Esophagus muscularis mucosa (tissue), 4 donors: ENCODE measurements at regions not wholly inside any gene's neighbourhood (a gene's known extent, or its start where the extent isn't known, plus 50 kb on each side); places are given as distances from the start of the nearest gene placed in this dataset.

Experiments used
- DNase-seq: peaks from one replicate; pipeline ENCODE4 v3.0.0-alpha.2; 2017; ENCODE audit errors: extremely low spot score
- H3K27ac ChIP-seq, 4 donors: fragments of 200-600 bp; sonication (generic); replicated peaks in 1 of 4; 1 replicate in 3 of 4; 2 replicates in 1 of 4; pipeline ENCODE4 v1.5.1; 2016 to 2019; ENCODE audit warnings: mild to moderate bottlenecking in 1 of 4
- H3K27me3 ChIP-seq, 4 donors: fragments of 200-600 bp; sonication (generic); one replicate each; pipeline versions ENCODE4 v1.5.1 to v1.6.0; 2016 to 2019
- H3K36me3 ChIP-seq, 4 donors: fragments of 200-600 bp; sonication (generic); one replicate each; pipeline ENCODE4 v1.5.1; 2016 to 2019
- H3K4me1 ChIP-seq, 4 donors: fragments of 200-600 bp; sonication (generic); one replicate each; pipeline ENCODE4 v1.5.1; 2016 to 2019
- H3K4me3 ChIP-seq, 4 donors: fragments of 200-600 bp; sonication (generic); 1 replicate in 2 of 4; 2 replicates in 2 of 4; pipeline ENCODE4 v1.5.1; 2016 to 2019; ENCODE audit warnings: mild to moderate bottlenecking in 4 of 4, moderate library complexity in 1 of 4
- H3K9me3 ChIP-seq, 4 donors: fragments of 200-600 bp; sonication (generic); 1 replicate in 3 of 4; 2 replicates in 1 of 4; pipeline ENCODE4 v1.5.1; 2016 to 2019
- CTCF ChIP-seq, 3 experiments: fragments of 200-600 bp in 2 of 3; fragments of 450-650 bp in 1 of 3; sonication (generic) in 2 of 3; IDR thresholded peaks; one replicate each; pipeline ENCODE4 v1.5.1; 2017 to 2019; ENCODE audit warnings: antibody characterized with exemption in 3 of 3, mild to moderate bottlenecking in 2 of 3, moderate library complexity in 1 of 3
- EP300 ChIP-seq: sonication (generic); formaldehyde crosslinking; IDR thresholded peaks from one replicate; pipeline ENCODE4 v1.6.1; 2017; ENCODE audit warnings: antibody characterized with exemption
- POLR2A ChIP-seq: fragments of 450-650 bp; IDR thresholded peaks from one replicate; pipeline ENCODE4 v1.6.1; 2017; ENCODE audit warnings: antibody characterized with exemption, moderate library complexity, mild to moderate bottlenecking, low read depth
- POLR2AphosphoS5 ChIP-seq, 2 donors: sonication (generic); formaldehyde crosslinking; IDR thresholded peaks; one replicate each; pipeline ENCODE4 v1.6.1; 2017; ENCODE audit warnings: antibody characterized with exemption in 2 of 2
- WGBS: methylation state at CpG from one replicate; pipeline ENCODE4 v1.1.5; 2018; 5-methylcytosine and 5-hydroxymethylcytosine counted together
- intact Hi-C: fragments of 100-400 bp; cut with DNase I; formaldehyde crosslinking; loops from one replicate; pipeline ENCODE4 v1.15.1; 2023

- Histone ChIP-seq H3K9me3 (peaks cover 0 to 7% (median 0%) of the 10 kb centered on the region in 4 donors), H3K27me3 (peaks cover 0 to 23% (median 0%) of the 10 kb centered on the region in 4 donors), H3K36me3 (no peaks in the 10 kb centered on the region), H3K27ac (no peak overlapping the region), H3K4me3 (no peak overlapping the region), H3K4me1 (no peaks in the 10 kb centered on the region)
- DNase-seq: no peak
- TF ChIP-seq CTCF (IDR thresholded peaks at IDR 0.05): no peak
- TF ChIP-seq POLR2AphosphoS5 (IDR thresholded peaks at IDR 0.05): no peak
- no peak for TF ChIP-seq EP300
- no peak for TF ChIP-seq POLR2A
- WGBS: 80% methylated on average over 10 of the region's 11 CpGs
- intact Hi-C loops: no loop called here
These were observed 372.2 kb downstream of the TMEM121 start for GRCh38 chr14:105898482-105899010.

- Histone ChIP-seq H3K9me3 (peaks cover 0 to 7% (median 0%) of the 10 kb centered on the region in 4 donors), H3K36me3 (no peaks in the 10 kb centered on the region), H3K4me1 (no peaks in the 10 kb centered on the region), H3K27me3 (peaks cover 0 to 23% (median 0%) of the 10 kb centered on the region in 4 donors), H3K4me3 (no peak overlapping the region), H3K27ac (no peak overlapping the region)
- 72% methylated on average over 5 of the region's 9 CpGs for WGBS
- intact Hi-C loops: no loop called here
- DNase-seq: no peak
- no peak for TF ChIP-seq POLR2A
- no peak for TF ChIP-seq EP300
- TF ChIP-seq CTCF (IDR thresholded peaks at IDR 0.05): no peak
- no peak for TF ChIP-seq POLR2AphosphoS5 (IDR thresholded peaks at IDR 0.05)
These were observed 372.8 kb downstream of the TMEM121 start for GRCh38 chr14:105899071-105899641.

- Histone ChIP-seq H3K27ac (no peak overlapping the region), H3K4me3 (no peak overlapping the region), H3K4me1 (no peaks in the 10 kb centered on the region), H3K9me3 (peaks cover 0 to 7% (median 0%) of the 10 kb centered on the region in 4 donors), H3K27me3 (peaks cover 0 to 23% (median 0%) of the 10 kb centered on the region in 4 donors), H3K36me3 (no peaks in the 10 kb centered on the region)
- DNase-seq: no peak
- intact Hi-C loops: no loop called here
- WGBS: 50% methylated on average over 1 of the region's 11 CpGs
- TF ChIP-seq POLR2AphosphoS5 (IDR thresholded peaks at IDR 0.05) (no peak), EP300 (no peak), POLR2A (no peak), CTCF (IDR thresholded peaks at IDR 0.05) (no peak)
These were observed 373.4 kb downstream of the TMEM121 start for GRCh38 chr14:105899657-105900397.

GRCh38 chr14:105900398-105901160 is 374.2 kb downstream of the TMEM121 start:
- H3K27ac ChIP-seq: no peak overlapping the region
- TF ChIP-seq CTCF (IDR thresholded peaks at IDR 0.05) (no peak), POLR2AphosphoS5 (IDR thresholded peaks at IDR 0.05) (no peak), EP300 (no peak), POLR2A (no peak)
- DNase-seq: no peak
- 71% methylated on average over 15 of the region's 30 CpGs for WGBS
- peaks cover 0 to 23% (median 0%) of the 10 kb centered on the region in 4 donors for H3K27me3 ChIP-seq
- intact Hi-C loops: no loop called here
- no peak overlapping the region for H3K4me3 ChIP-seq
- H3K36me3 ChIP-seq: no peaks in the 10 kb centered on the region
- H3K4me1 ChIP-seq: no peaks in the 10 kb centered on the region
- H3K9me3 ChIP-seq: peaks cover 0 to 7% (median 0%) of the 10 kb centered on the region in 4 donors
